ENCODE measurements at regions not wholly inside any gene's neighbourhood (a gene's known extent, or its start where the extent isn't known, plus 50 kb on each side); places are given as distances from the start of the nearest gene placed in this dataset.

DNA sequence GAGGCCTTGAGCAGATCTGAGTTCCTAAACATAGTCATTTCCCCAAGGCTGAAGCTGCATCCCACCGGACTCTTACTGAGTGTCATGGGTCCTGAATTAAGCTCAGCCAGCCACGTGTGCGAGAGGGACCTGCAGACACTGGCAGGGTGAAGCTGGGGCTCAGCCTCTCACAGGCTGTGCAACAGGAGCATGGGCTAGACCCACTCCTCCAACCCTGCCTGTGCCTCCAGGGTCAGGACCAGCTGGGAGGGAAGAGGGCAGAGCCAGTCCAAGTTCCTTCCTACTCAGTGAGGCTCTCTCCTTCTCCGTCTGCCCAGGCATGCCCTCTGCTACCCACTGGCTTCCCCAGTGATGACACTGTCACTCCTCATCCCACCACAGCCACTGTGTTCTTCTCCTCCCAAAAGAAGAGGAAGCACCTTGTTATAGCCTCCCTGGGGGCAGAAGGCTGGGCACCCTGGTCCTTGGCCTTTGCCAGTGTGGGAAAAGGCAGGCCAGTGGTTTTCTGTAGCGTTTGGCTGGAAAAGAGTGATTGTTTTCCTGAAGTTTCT is 78.9 kb downstream of the KCNF1 start:
- Histone ChIP-seq H3K27ac (no peak overlapping the region), H3K9me3 (no peaks in the 10 kb centered on the region), H3K27me3 (no peaks in the 10 kb centered on the region), H3K4me3 (no peak overlapping the region), H3K36me3 (no peaks in the 10 kb centered on the region), H3K4me1 (no peaks in the 10 kb centered on the region)
- DNase-seq = peak; percentile 49
- TF ChIP-seq, protein P1, sequence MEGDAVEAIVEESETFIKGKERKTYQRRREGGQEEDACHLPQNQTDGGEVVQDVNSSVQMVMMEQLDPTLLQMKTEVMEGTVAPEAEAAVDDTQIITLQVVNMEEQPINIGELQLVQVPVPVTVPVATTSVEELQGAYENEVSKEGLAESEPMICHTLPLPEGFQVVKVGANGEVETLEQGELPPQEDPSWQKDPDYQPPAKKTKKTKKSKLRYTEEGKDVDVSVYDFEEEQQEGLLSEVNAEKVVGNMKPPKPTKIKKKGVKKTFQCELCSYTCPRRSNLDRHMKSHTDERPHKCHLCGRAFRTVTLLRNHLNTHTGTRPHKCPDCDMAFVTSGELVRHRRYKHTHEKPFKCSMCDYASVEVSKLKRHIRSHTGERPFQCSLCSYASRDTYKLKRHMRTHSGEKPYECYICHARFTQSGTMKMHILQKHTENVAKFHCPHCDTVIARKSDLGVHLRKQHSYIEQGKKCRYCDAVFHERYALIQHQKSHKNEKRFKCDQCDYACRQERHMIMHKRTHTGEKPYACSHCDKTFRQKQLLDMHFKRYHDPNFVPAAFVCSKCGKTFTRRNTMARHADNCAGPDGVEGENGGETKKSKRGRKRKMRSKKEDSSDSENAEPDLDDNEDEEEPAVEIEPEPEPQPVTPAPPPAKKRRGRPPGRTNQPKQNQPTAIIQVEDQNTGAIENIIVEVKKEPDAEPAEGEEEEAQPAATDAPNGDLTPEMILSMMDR (IDR thresholded peaks at IDR 0.05) = no peak
- no peak for ATAC-seq
- intact Hi-C loops (cut with DNase I) = no loop called here

- Histone ChIP-seq H3K27me3 (no peaks in the 10 kb centered on the region), H3K27ac (no peak overlapping the region), H3K4me3 (no peak overlapping the region), H3K36me3 (no peaks in the 10 kb centered on the region), H3K4me1 (no peaks in the 10 kb centered on the region), H3K9me3 (no peaks in the 10 kb centered on the region)
- intact Hi-C loops (cut with DNase I) = no loop called here
- DNase-seq = peak; percentile 30
- ATAC-seq = no peak
- TF ChIP-seq, protein P1 (IDR thresholded peaks at IDR 0.05) = no peak
Measured at GRCh38 chr2:10992023-10992791, 80.5 kb downstream of the KCNF1 start.

DNA sequence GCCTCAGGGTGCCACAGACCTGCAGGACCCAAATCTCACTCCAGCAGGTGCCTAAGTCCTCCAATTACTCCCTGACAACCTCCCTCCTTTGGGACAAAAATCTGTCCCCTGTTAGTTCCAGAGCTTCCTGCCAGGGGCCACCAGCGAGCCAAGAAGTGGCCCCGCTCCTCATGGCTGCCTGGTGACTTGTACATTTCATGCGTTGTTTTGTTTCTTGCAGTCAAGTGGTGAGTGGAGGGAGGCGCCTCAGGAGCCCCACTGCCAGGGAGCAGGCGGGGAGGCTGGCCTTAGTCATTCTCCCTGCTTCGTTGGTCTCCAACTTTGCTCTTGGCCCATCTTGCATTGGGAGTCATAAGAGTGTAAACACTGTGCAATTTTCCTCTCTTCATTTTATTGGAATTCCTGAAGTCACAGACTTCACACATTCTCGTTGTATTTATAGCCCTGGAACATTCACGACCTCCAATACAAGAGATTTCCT is 81.3 kb downstream of the KCNF1 start:
- Histone ChIP-seq H3K4me1 (no peaks in the 10 kb centered on the region), H3K9me3 (no peaks in the 10 kb centered on the region), H3K36me3 (no peaks in the 10 kb centered on the region), H3K4me3 (no peak overlapping the region), H3K27me3 (no peaks in the 10 kb centered on the region), H3K27ac (no peak overlapping the region)
- intact Hi-C loops (cut with DNase I) = no loop called here
- TF ChIP-seq, protein P1 (IDR thresholded peaks at IDR 0.05) = no peak
- DNase-seq = peak; percentile 40
- no peak for ATAC-seq

- DNase-seq (peak; percentile 38), ATAC-seq (no peak)
- no peaks in the 10 kb centered on the region for H3K9me3 ChIP-seq
- no peak overlapping the region for H3K27ac ChIP-seq
- no peaks in the 10 kb centered on the region for H3K36me3 ChIP-seq
- no peaks in the 10 kb centered on the region for H3K4me1 ChIP-seq
- intact Hi-C loops (cut with DNase I) = no loop called here
- TF ChIP-seq, protein P1 (IDR thresholded peaks at IDR 0.05) = no peak
- H3K27me3 ChIP-seq = no peaks in the 10 kb centered on the region
- no peak overlapping the region for H3K4me3 ChIP-seq
Measured at GRCh38 chr2:10995366-10995970, 83.7 kb downstream of the KCNF1 start.

- TF ChIP-seq, protein P1 (IDR thresholded peaks at IDR 0.05) = no peak
- no peak for ATAC-seq
- Histone ChIP-seq H3K36me3 (no peaks in the 10 kb centered on the region), H3K27ac (no peak overlapping the region), H3K4me3 (no peak overlapping the region), H3K4me1 (no peaks in the 10 kb centered on the region), H3K9me3 (no peaks in the 10 kb centered on the region), H3K27me3 (no peaks in the 10 kb centered on the region)
- intact Hi-C loops (cut with DNase I) = no loop called here
- no peak for DNase-seq
Measured at GRCh38 chr2:11004199-11004598, 92.5 kb downstream of the KCNF1 start.

Data from upper lobe of right lung (tissue), 1 donor.